ENCODE measurements at regions not wholly inside any gene's neighbourhood (a gene's known extent, or its start where the extent isn't known, plus 50 kb on each side); places are given as distances from the start of the nearest gene placed in this dataset.

- ATAC-seq (peak; percentile 5), DNase-seq (ENCODE audit: low spot score) (no peak)
These were observed 146.2 kb downstream of the CRYBB2 start for GRCh38 chr22:25365491-25366261.

DNA sequence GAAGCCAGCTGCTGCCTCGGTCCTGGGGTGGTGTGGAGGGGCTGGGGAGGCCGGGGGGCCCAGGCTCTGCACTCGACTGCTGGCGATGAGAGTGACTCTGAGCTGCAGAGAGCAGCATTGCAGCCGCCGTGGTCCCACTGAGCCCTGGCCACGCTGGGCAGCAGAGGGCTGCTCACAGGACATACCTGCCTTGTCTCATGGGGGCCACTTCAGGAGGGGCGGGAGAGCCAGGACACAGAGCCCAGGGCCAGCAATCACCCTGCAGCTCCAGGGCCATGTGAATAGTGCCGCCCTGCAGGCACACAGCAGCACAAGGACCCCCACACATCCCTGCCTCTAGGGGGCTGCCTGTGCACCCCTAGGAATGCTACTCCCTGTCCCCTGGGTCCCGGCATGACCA, 147.0 kb downstream of the CRYBB2 start:
- ATAC-seq, result no peak
- DNase-seq (ENCODE audit: low spot score), result no peak

GRCh38 chr22:25366876-25367466, 147.5 kb downstream of the CRYBB2 start:
- DNase-seq (ENCODE audit: low spot score), result no peak
- ATAC-seq, result no peak

GRCh38 chr22:25367756-25368155, 148.3 kb downstream of the CRYBB2 start:
- no peak for ATAC-seq
- no peak for DNase-seq (ENCODE audit: low spot score)

GRCh38 chr22:25368271-25368670, 148.8 kb downstream of the CRYBB2 start:
- DNase-seq (ENCODE audit: low spot score), result no peak

DNA sequence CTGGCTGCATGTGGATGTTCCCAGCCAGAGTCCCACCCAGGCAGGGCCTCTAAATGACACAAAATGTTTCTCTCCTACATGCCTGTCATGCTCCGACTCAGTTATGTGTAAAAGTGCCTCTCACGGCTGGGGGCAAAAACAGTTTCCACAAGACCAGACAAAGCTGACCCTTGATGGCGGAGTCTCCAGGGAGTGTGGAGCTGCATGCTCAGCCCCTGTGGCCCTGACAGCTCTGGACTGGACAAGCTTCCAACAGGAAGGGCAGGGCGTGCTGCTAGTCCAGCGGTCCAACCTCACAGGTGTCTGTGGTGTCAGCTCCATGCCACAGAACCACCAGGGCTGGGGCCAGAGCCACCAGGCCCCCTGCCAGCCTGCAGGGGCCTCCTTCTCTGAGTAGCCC, 149.6 kb downstream of the CRYBB2 start:
- no peak for DNase-seq (ENCODE audit: low spot score)

More at GRCh38 chr22:25368271-25368670, 148.8 kb downstream of the CRYBB2 start:
- ATAC-seq, result no peak

GRCh38 chr22:25370322-25370721, 150.9 kb downstream of the CRYBB2 start:
- ATAC-seq (no peak), DNase-seq (ENCODE audit: low spot score) (no peak)

More for the DNA sequence above, 149.6 kb downstream of the CRYBB2 start:
- ATAC-seq, result no peak

GRCh38 chr22:25372000-25372595, 152.7 kb downstream of the CRYBB2 start:
- ATAC-seq (peak; percentile 56), DNase-seq (ENCODE audit: low spot score) (no peak)

DNA sequence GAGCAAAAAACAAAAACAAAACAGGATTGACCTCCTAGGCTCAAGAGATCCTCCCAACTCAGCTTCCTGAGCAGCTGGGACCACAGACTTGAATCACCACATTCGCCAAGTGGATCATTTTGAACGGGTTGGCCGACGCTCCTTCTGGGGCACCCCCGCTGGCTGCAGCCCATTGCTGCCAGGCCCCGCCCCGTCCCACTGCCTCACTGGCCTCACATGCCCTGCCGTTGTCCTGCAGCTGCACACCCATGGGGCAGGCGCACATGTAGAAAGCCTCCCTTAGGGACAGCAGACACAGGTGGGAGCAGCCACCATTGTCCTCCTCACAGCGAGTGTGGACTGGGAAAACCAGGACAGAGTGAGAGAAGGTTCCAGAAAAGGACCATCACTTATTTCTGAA, 154.5 kb downstream of the CRYBB2 start:
- ATAC-seq, result no peak
- DNase-seq (ENCODE audit: low spot score), result no peak

DNA sequence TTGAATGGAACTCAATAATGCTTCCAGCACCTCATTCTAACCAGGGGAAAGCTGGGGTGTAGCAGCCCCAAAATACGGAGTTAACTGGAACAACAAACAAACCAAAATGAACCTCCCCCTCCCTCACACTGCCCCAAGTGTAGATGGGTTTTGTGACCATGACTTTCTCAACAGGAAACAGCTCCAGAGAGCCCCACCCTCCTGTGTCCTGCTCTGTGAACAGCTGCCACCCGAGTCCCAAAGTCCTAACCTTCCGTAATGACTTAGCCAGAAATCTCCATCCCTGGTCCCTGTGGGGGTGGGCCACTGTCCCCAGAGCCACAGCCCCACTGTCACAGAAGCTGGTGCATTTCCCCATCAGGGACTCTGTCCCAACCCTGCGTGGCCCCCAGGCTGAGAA, 155.4 kb downstream of the CRYBB2 start:
- ATAC-seq (no peak), DNase-seq (ENCODE audit: low spot score) (no peak)

DNA sequence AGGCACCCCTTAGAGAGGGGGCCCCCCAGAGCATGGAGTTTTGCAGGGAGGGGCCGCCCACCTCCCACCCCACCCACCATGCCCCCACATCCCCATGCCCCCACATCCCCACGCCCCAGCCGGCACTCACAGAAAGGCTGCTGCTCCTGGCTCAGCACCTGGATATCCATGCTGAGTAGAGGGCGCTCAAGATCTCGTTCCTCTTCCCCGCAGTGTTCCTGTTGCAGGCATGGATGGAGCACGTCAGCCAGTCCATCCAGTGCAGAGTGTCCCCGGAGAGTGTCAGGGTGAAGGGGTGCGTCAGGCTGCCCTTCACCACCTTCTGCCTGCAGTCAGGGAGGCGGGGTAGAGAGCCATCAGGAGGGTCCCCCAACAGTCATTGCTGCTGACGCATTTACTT, 156.2 kb downstream of the CRYBB2 start:
- no peak for ATAC-seq

GRCh38 chr22:25377699-25378098, 158.3 kb downstream of the CRYBB2 start:
- DNase-seq (ENCODE audit: low spot score) (no peak), ATAC-seq (no peak)

More for the DNA sequence above, 156.2 kb downstream of the CRYBB2 start:
- DNase-seq (ENCODE audit: low spot score), result no peak

- DNase-seq (ENCODE audit: low spot score), result no peak
- ATAC-seq, result no peak
These were observed 160.8 kb downstream of the CRYBB2 start for GRCh38 chr22:25380122-25380747.

GRCh38 chr22:25382762-25383161, 163.3 kb downstream of the CRYBB2 start:
- peak; percentile 65 for ATAC-seq
- no peak for DNase-seq (ENCODE audit: low spot score)

DNA sequence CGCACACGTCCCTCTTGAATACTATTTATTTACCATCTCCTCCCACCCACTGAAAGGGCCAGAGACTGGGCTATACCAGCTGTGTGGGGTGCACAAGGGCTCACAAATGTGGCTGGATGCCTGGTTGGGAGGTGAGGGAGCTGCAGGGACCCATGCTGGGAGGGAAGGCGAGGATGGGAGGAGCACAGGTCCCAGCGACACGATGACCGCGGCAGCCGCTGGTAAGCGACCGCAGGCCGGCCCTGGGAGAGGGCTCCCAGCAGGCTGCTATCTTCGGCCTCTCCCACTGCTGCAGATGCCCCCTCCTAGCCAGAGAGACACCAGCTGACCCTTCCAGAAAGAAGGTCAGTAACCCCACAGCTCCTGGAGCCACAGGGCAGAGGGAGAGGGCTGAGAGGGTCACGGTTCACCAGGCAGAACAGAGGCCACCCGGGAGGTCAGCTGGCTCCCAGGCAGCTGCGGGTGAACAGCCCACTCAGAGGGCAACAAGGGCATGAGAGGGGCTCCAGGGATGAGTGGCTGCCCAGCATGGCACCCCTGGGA, 163.9 kb downstream of the CRYBB2 start:
- peak; percentile 68 for DNase-seq (ENCODE audit: low spot score)

GRCh38 chr22:25383892-25384291, 164.5 kb downstream of the CRYBB2 start:
- peak; percentile 16 for ATAC-seq
- no peak for DNase-seq (ENCODE audit: low spot score)

More for the DNA sequence above, 163.9 kb downstream of the CRYBB2 start:
- ATAC-seq, result peak; percentile 79

DNA sequence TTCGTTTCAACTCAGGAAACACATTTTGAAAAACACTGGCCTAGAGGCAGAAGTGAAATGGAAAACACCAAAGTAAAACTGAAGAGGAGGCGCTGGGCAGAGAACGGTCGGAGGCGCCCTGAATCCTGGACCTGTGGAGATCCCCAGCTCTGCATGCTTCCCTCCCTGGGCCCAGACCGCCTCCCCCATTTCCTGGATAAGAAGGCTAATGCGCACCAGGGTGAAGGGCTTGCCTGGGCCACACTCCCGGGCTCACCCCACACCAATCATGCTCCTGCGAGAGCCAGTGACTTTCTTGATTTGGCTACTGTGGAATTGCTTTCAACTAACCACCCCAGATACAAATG, 167.1 kb downstream of the CRYBB2 start:
- ATAC-seq (no peak), DNase-seq (ENCODE audit: low spot score) (no peak)

GRCh38 chr22:25388415-25388814, 169.0 kb downstream of the CRYBB2 start:
- ATAC-seq, result no peak
- no peak for DNase-seq (ENCODE audit: low spot score)

GRCh38 chr22:25388866-25389540, 169.6 kb downstream of the CRYBB2 start:
- DNase-seq (ENCODE audit: low spot score), result no peak
- ATAC-seq, result no peak

GRCh38 chr22:25389541-25389919, 170.1 kb downstream of the CRYBB2 start:
- DNase-seq (ENCODE audit: low spot score) (no peak), ATAC-seq (no peak)
